ENCODE measurements at regions not wholly inside any gene's neighbourhood (a gene's known extent, or its start where the extent isn't known, plus 50 kb on each side); places are given as distances from the start of the nearest gene placed in this dataset.
A peak's percentile ranks its signal among the peaks of the same experiment; 100 is the strongest.

GRCh38 chr6:144895313-144896278 is 610.5 kb downstream of the UTRN start:
- H3K27me3 Mint-ChIP-seq (ENCODE audit: insufficient read depth, low read depth, poor library complexity) = no peaks in the 10 kb centered on the region
- no peak overlapping the region for H3K4me3 ChIP-seq
- H2AFZ ChIP-seq = peak overlapping the region; percentile 35; the same call in 1 of the 2 replicates
- no peak overlapping the region for H3K4me2 ChIP-seq
- no peak overlapping the region for H3K27ac Mint-ChIP-seq
- H3K27ac ChIP-seq (ENCODE audit: low read depth) = no peak overlapping the region
- no peaks in the 10 kb centered on the region for H3K36me3 Mint-ChIP-seq (ENCODE audit: low read depth)
- DNase-seq (ENCODE audit: low spot score) (peak; percentile 16), ATAC-seq (no peak)
- no peaks in the 10 kb centered on the region for H3K27me3 ChIP-seq (ENCODE audit: insufficient read depth)
- peak in 1 of 2 experiments; percentile 18; a peak in 1 of 4 replicates for TF ChIP-seq CTCF (conservative IDR thresholded peaks at IDR 0.05; ENCODE audit: low read depth in 2 of 2)
- TF ChIP-seq NANOG (IDR thresholded peaks at IDR 0.05; ENCODE audit: borderline replicate concordance) = peak; percentile 16; the same call in 1 of the 2 replicates
- no peak for TF ChIP-seq JUNB (IDR thresholded peaks at IDR 0.05; ENCODE audit: unreplicated experiment)
- TF ChIP-seq CREB1 (CRISPR knock-in tag; IDR thresholded peaks at IDR 0.05; ENCODE audit: low read depth) = no peak
- H3K36me3 ChIP-seq (ENCODE audit: insufficient read depth) = no peaks in the 10 kb centered on the region
- peaks cover 8% of the 10 kb centered on the region for H3K4me1 Mint-ChIP-seq
- no peak overlapping the region for H3K4me3 Mint-ChIP-seq
- H3K4me1 ChIP-seq (ENCODE audit: insufficient read depth) = peaks cover 10% of the 10 kb centered on the region
- no peaks in the 10 kb centered on the region for H4K20me1 ChIP-seq (replicated peaks; ENCODE audit: insufficient read depth)
- H3K79me2 ChIP-seq (replicated peaks; ENCODE audit: insufficient read depth) = no peaks in the 10 kb centered on the region
- H3K9me3 Mint-ChIP-seq = no peaks in the 10 kb centered on the region
- no peaks in the 10 kb centered on the region for H3F3A ChIP-seq (replicated peaks; ENCODE audit: low read depth)
- peaks cover 5% of the 10 kb centered on the region; the same call in 1 of the 2 replicates for H3K9me2 ChIP-seq (ENCODE audit: insufficient read depth)

- no peaks in the 10 kb centered on the region for H3K36me3 ChIP-seq (ENCODE audit: insufficient read depth)
- H3K4me2 ChIP-seq = no peak overlapping the region
- Mint-ChIP-seq H3K4me3 (no peak overlapping the region), H3K9me3 (no peaks in the 10 kb centered on the region; the same call in 2 of the 3 replicates), H3K27ac (no peak overlapping the region), H3K36me3 (ENCODE audit: low read depth) (no peaks in the 10 kb centered on the region), H3K27me3 (ENCODE audit: insufficient read depth, low read depth, poor library complexity) (no peaks in the 10 kb centered on the region), H3K4me1 (peaks cover 8% of the 10 kb centered on the region)
- peaks cover 10% of the 10 kb centered on the region for H3K4me1 ChIP-seq (ENCODE audit: insufficient read depth)
- peaks cover 5% of the 10 kb centered on the region; the same call in 1 of the 2 replicates for H3K9me2 ChIP-seq (ENCODE audit: insufficient read depth)
- no peaks in the 10 kb centered on the region for H3F3A ChIP-seq (replicated peaks; ENCODE audit: low read depth)
- H3K79me2 ChIP-seq (replicated peaks; ENCODE audit: insufficient read depth) = no peaks in the 10 kb centered on the region
- DNase-seq (ENCODE audit: low spot score) (no peak), ATAC-seq (no peak)
- H3K27me3 ChIP-seq (ENCODE audit: insufficient read depth) = no peaks in the 10 kb centered on the region
- peak overlapping the region; percentile 35; the same call in 1 of the 2 replicates for H2AFZ ChIP-seq
- H3K4me3 ChIP-seq = no peak overlapping the region
- no peaks in the 10 kb centered on the region for H4K20me1 ChIP-seq (replicated peaks; ENCODE audit: insufficient read depth)
- no peak overlapping the region for H3K27ac ChIP-seq (ENCODE audit: low read depth)
- no peak for TF ChIP-seq JUNB (IDR thresholded peaks at IDR 0.05; ENCODE audit: unreplicated experiment)
- no peak for TF ChIP-seq CTCF (conservative IDR thresholded peaks at IDR 0.05; ENCODE audit: low read depth in 2 of 2)
- no peak for TF ChIP-seq NANOG (IDR thresholded peaks at IDR 0.05; ENCODE audit: borderline replicate concordance)
- TF ChIP-seq REST (IDR thresholded peaks at IDR 0.05; ENCODE audit: unreplicated experiment) = no peak
- TF ChIP-seq EZH2 (IDR thresholded peaks at IDR 0.05; ENCODE audit: low read depth, unreplicated experiment) = no peak
- TF ChIP-seq ETS1 (IDR thresholded peaks at IDR 0.05) = no peak
- no peak for TF ChIP-seq POLR2AphosphoS5 (IDR thresholded peaks at IDR 0.05; ENCODE audit: low read depth)
Observed at GRCh38 chr6:144896289-144896688, 611.2 kb downstream of the UTRN start.

Measured in GM23338 (cell line).